ENCODE measurements at regions not wholly inside any gene's neighbourhood (a gene's known extent, or its start where the extent isn't known, plus 50 kb on each side); places are given as distances from the start of the nearest gene placed in this dataset.

DNA sequence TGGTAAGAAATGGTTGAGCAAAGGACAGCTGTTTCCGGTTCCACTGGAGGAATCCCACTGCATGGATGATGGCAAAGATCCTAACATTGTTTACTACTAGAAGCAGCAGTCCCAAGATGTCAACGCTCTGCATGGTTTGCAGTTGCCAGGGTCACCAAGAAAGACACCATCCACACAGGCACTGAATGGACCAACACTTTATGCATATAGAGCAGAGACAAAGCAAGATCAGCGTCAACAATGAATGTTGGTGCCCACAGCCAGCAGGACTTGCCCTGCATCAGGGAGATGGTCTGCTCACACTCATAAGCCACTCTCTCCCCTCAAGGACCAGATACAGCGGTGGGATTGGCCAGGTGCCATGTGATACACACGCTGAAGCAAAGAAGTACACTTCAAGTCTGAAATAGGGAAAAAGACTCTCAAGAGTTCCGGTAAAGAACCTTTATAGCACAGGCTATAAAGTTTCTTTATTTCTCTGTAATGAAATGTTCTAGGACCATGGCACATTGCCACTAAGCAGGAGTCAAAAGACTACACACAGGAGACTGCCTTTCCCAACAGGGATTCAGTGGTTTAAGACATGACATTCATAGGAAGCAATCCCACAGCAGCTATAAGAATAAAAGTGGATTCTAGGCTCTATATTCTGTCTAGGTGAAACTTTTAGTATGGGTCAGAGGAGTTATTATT, 133.2 kb upstream of the EPHA4 start:
- Histone ChIP-seq H3K27me3 (ENCODE audit: low read depth, low read length) (no peaks in the 10 kb centered on the region), H3K36me3 (replicated peaks; ENCODE audit: low read depth, low read length) (no peaks in the 10 kb centered on the region), H2AFZ (ENCODE audit: low read depth, low read length) (no peak overlapping the region), H3K27ac (ENCODE audit: low read length) (no peak overlapping the region), H3K4me3 (ENCODE audit: low read length) (no peak overlapping the region), H3K9me3 (ENCODE audit: insufficient read depth, low read length) (no peaks in the 10 kb centered on the region), H4K20me1 (ENCODE audit: insufficient read depth, low read length) (no peaks in the 10 kb centered on the region), H3K4me2 (ENCODE audit: low read length) (no peak overlapping the region), H3K79me2 (ENCODE audit: low read length) (no peaks in the 10 kb centered on the region), H3K4me1 (ENCODE audit: low read length) (no peaks in the 10 kb centered on the region), H3K9ac (ENCODE audit: low read length) (no peak overlapping the region)
- TF ChIP-seq, protein P1, sequence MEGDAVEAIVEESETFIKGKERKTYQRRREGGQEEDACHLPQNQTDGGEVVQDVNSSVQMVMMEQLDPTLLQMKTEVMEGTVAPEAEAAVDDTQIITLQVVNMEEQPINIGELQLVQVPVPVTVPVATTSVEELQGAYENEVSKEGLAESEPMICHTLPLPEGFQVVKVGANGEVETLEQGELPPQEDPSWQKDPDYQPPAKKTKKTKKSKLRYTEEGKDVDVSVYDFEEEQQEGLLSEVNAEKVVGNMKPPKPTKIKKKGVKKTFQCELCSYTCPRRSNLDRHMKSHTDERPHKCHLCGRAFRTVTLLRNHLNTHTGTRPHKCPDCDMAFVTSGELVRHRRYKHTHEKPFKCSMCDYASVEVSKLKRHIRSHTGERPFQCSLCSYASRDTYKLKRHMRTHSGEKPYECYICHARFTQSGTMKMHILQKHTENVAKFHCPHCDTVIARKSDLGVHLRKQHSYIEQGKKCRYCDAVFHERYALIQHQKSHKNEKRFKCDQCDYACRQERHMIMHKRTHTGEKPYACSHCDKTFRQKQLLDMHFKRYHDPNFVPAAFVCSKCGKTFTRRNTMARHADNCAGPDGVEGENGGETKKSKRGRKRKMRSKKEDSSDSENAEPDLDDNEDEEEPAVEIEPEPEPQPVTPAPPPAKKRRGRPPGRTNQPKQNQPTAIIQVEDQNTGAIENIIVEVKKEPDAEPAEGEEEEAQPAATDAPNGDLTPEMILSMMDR (IDR thresholded peaks at IDR 0.05; ENCODE audit: low read depth, low read length): no peak
- no peak for TF ChIP-seq EZH2phosphoT487 (IDR thresholded peaks at IDR 0.05; ENCODE audit: low read depth)

- H2AFZ ChIP-seq (ENCODE audit: low read depth, low read length): no peak overlapping the region
- H3K4me3 ChIP-seq (ENCODE audit: low read length): no peak overlapping the region
- no peaks in the 10 kb centered on the region for H3K27me3 ChIP-seq (ENCODE audit: low read depth, low read length)
- H3K9me3 ChIP-seq (ENCODE audit: insufficient read depth, low read length): no peaks in the 10 kb centered on the region
- no peaks in the 10 kb centered on the region for H3K36me3 ChIP-seq (replicated peaks; ENCODE audit: low read depth, low read length)
- H3K27ac ChIP-seq (ENCODE audit: low read length): no peak overlapping the region
- H3K4me1 ChIP-seq (ENCODE audit: low read length): no peaks in the 10 kb centered on the region
- no peaks in the 10 kb centered on the region for H4K20me1 ChIP-seq (ENCODE audit: insufficient read depth, low read length)
- H3K79me2 ChIP-seq (ENCODE audit: low read length): no peaks in the 10 kb centered on the region
- TF ChIP-seq, protein P1 (IDR thresholded peaks at IDR 0.05; ENCODE audit: low read depth, low read length): no peak
- TF ChIP-seq EZH2phosphoT487 (IDR thresholded peaks at IDR 0.05; ENCODE audit: low read depth): no peak
- no peak overlapping the region for H3K4me2 ChIP-seq (ENCODE audit: low read length)
- H3K9ac ChIP-seq (ENCODE audit: low read length): no peak overlapping the region
Observed at GRCh38 chr2:221704442-221704841, 132.3 kb upstream of the EPHA4 start.

GRCh38 chr2:221693365-221693764, 121.3 kb upstream of the EPHA4 start:
- H3K4me3 ChIP-seq (ENCODE audit: low read length): no peak overlapping the region
- no peak for TF ChIP-seq EZH2phosphoT487 (IDR thresholded peaks at IDR 0.05; ENCODE audit: low read depth)
- TF ChIP-seq, protein P1 (IDR thresholded peaks at IDR 0.05; ENCODE audit: low read depth, low read length): no peak

DNA sequence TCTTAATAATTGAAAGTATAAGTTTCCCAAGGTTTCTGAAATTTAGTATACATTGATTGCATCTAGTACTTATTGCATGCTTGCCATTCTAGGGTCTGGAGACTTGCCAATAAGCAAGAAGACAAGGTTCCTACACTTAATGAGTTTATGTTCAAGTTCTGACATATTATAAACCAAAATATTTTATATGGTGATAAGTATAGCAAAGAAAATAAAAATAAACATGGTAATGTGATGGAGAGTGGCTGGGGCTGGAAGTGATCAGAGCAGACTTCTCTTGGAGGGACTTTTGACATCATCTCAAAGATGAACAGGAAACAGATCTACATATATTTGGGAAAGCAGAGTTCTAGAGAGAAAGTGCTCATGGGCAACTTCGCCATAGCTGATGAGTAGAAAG, 119.5 kb upstream of the EPHA4 start:
- TF ChIP-seq, protein P1 (IDR thresholded peaks at IDR 0.05; ENCODE audit: low read depth, low read length): no peak
- no peak for TF ChIP-seq EZH2phosphoT487 (IDR thresholded peaks at IDR 0.05; ENCODE audit: low read depth)
- no peak overlapping the region for H3K4me2 ChIP-seq (ENCODE audit: low read length)
- no peaks in the 10 kb centered on the region for H3K9me3 ChIP-seq (ENCODE audit: insufficient read depth, low read length)
- no peaks in the 10 kb centered on the region for H3K27me3 ChIP-seq (ENCODE audit: low read depth, low read length)
- no peak overlapping the region for H3K27ac ChIP-seq (ENCODE audit: low read length)
- no peak overlapping the region for H2AFZ ChIP-seq (ENCODE audit: low read depth, low read length)
- no peaks in the 10 kb centered on the region for H3K4me1 ChIP-seq (ENCODE audit: low read length)
- no peaks in the 10 kb centered on the region for H4K20me1 ChIP-seq (ENCODE audit: insufficient read depth, low read length)
- no peaks in the 10 kb centered on the region for H3K36me3 ChIP-seq (replicated peaks; ENCODE audit: low read depth, low read length)
- H3K79me2 ChIP-seq (ENCODE audit: low read length): no peaks in the 10 kb centered on the region
- H3K9ac ChIP-seq (ENCODE audit: low read length): no peak overlapping the region
- no peak overlapping the region for H3K4me3 ChIP-seq (ENCODE audit: low read length)

More at GRCh38 chr2:221693365-221693764, 121.3 kb upstream of the EPHA4 start:
- H4K20me1 ChIP-seq (ENCODE audit: insufficient read depth, low read length): no peaks in the 10 kb centered on the region
- no peak overlapping the region for H3K4me2 ChIP-seq (ENCODE audit: low read length)
- no peaks in the 10 kb centered on the region for H3K27me3 ChIP-seq (ENCODE audit: low read depth, low read length)
- no peaks in the 10 kb centered on the region for H3K4me1 ChIP-seq (ENCODE audit: low read length)
- no peaks in the 10 kb centered on the region for H3K9me3 ChIP-seq (ENCODE audit: insufficient read depth, low read length)
- H2AFZ ChIP-seq (ENCODE audit: low read depth, low read length): no peak overlapping the region
- H3K79me2 ChIP-seq (ENCODE audit: low read length): no peaks in the 10 kb centered on the region
- no peak overlapping the region for H3K27ac ChIP-seq (ENCODE audit: low read length)
- no peak overlapping the region for H3K9ac ChIP-seq (ENCODE audit: low read length)
- H3K36me3 ChIP-seq (replicated peaks; ENCODE audit: low read depth, low read length): no peaks in the 10 kb centered on the region
